Femur (tissue), 1 donor: ENCODE measurements at regions not wholly inside any gene's neighbourhood (a gene's known extent, or its start where the extent isn't known, plus 50 kb on each side); places are given as distances from the start of the nearest gene placed in this dataset.
A peak's percentile ranks its signal among the peaks of the same experiment; 100 is the strongest.

ENCODE experiments used
- DNase-seq: peaks from one replicate; pipeline ENCODE4 v3.0.0-alpha.2; 2017

DNA sequence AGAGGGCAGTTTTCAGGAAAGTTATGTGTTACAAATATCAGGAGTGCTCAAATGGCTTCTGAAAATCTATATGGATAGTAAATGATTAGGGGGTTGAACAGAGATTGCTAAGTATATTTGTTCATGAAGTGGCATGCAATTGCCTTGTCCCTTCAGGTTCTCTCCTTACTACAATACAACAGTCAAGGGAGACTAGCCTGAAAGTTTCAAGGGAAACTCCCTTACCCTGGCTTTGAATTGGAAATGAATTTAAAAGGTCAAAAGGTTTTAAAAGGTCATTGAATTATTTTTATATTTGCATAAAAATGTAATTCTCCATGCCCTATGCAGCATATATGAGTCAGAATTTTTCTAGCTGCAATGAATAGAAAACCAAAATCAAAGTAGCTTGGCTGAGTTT is 253.1 kb upstream of the SYT1 start:
- DNase-seq = no peak

DNA sequence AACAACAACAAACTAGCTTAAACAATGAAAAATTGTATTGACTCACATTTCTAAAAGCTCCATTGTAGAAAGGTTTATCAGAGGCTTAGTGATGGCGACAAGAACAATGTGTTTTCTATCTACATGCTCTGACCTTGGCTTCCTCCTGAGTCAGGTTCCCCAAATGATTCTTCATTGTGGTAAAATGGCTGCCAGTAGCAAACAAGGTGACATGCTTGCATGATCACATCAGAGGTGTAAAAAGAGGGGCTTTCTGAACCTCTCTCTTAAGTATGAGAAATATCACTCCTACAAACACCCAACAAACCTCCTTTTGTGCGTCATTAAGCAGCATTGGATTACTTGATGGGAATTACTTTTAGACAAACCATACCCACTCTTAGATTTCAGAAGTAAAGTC is 252.4 kb upstream of the SYT1 start:
- no peak for DNase-seq

DNA sequence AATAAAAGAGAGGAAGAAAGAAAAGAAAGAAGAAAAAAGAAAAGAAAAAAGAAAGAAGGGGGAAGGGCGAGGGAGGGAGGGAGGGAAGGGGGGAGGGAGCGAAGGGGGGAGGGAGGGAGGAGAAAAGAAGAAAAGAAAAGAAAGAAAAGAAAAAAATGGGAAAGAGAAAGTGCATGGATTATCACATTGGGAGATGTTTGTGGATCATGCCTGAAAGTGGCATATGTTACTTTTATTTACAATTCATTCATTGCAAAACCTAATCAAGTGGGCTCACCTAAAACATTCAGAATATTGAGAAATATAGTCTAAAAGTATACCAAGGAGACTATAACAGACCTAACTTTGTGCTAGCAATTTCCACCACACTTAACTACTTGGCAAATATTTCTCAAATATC is 246.9 kb upstream of the SYT1 start:
- DNase-seq = no peak

DNA sequence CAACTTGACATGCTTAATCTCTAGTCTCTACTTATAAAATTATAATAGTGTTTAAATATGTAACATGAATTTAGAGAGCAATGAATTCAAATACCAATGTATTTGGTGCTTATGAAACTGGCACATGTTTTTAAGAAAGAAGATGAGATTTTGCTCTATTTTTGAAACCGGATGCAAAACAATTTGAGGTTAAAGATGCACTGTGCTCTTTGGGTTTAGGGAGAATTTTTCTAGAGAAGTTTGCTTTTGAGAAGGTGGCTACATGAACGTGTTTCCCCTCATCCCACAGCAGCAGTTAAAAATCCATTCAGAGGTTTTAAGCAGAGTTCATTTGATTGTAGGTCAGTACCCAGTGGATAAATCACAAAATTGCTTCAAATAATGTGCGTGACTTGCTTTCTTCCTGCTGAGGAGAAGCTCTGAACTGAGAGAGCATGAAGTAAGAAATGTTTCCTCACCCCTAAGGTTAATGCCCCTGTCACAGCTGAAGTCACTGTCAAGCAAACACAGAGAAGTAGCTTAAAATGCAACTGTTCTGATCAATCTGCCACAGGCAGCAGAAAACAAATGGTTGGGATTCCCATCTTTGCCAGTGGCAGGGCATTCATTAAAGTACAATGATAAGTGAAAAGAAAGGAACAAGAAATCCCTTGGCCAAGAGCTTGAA is 241.9 kb upstream of the SYT1 start:
- DNase-seq = no peak

DNA sequence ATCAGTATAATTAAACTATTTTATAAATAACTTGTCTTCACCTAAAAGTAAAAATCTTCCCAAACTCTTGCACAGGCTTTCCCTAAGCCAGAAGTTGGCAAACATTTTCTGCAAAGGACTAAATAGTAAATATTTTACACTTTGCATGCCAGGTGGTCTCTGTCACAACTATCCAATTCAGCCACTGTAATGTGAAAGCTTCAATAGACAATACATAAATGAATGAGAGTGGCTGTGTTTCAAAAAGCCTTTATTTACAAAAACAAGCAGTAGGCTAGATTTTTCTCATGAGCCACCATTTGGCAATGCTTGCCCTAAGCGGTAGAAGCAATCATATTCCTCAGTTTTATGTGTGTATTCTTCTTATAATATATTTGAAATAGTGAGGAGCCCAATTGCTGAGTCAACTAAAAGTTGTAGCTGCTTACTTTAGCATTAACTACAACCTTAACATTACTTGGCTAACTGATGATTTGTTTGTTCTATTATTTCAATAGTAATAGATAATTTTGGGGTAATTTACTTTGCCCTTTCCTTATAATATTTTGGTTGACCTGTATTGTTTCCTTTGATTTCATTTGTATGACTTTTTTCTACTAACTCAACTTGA is 236.0 kb upstream of the SYT1 start:
- DNase-seq = no peak

DNA sequence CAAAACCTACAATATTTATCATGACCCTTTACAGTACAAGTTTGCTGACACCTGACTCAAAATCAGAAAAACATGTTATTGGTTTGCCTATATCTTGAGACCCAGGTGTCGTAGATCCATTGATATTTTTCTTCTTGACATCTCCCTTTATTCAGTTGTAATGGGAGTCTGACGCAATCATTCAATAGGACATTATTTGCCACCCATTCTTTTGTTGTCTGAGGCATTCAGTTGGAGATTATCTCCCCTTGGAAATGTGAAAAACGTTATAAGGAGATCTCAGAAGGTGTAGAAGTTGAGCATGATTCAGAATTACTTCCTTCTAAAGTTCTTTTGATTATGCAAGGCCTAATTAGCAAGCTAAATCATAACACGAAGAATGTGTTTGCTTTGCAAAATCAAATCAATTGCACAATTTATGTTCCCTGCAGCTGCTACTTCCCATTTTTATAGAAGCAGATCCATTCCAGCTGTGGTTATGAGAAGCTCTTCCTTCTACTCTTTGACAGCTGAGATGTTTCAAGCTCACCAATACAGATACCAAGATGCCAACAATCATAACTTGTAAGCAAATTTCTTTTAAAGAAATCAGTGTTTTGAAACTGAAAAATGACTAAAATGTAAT is 228.2 kb upstream of the SYT1 start:
- no peak for DNase-seq

DNA sequence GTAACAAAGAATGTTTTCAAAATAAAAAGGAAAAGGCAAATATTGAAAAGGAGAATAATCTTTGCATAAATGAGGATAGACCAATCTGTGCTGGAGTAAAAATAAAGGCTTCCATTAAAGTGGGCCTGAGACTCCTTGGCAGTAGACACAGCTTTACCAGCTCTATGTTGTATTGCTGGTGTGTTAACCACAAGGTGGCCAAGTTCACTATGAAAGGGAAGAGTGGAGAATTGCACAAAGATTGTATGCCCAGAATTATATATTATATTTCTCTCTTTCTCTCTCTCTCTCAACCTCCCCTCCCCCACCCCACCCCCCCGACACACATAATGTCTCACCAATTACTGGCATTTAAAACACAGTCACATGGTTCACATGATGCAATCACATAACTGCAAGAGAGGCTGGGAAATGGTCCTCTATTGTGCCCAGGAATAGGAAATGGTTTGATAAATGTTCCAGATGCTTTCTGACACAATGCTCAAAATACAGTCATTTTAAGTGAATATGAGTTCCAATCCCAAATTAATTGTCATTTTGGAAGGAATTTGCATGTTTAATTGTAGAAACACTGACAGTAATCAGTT is 222.6 kb upstream of the SYT1 start:
- no peak for DNase-seq

DNA sequence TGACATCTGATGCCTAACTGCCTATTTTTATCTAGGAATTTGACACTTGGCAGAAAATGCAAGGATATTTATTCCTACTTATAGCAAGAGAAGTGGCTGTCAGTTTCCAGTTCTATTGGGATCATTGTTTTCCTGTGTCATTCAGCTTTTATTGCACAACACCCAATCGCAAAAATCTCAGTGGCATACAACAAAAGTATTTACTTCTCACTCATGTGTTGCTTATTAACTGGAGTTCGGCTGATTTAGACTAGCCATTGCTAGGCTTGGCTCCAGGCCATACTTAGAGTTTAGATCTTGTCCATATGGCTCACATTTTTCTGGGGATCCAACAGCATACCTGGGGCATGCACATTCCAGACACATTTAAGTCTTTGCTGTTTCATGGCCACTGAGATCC is 218.6 kb upstream of the SYT1 start:
- DNase-seq = no peak

DNA sequence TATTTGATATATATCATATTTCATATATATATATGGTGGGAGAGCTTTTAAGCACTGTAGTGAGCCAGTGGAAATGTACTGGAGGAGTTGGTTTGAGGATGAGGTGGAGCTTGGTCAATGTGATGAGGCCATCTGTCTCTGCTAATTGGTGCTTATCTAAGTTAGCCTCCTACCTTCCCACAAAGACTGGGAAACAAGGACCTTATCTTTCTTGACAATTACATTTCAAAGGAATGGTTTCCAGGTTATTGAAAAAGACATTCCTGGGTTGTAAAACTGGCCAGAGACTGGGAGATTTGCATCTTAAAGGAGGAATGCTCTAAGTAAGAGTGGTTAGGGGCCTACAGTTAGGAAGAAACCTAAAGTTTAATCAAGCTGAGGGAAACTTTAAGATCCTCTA is 212.8 kb upstream of the SYT1 start:
- DNase-seq = no peak

DNA sequence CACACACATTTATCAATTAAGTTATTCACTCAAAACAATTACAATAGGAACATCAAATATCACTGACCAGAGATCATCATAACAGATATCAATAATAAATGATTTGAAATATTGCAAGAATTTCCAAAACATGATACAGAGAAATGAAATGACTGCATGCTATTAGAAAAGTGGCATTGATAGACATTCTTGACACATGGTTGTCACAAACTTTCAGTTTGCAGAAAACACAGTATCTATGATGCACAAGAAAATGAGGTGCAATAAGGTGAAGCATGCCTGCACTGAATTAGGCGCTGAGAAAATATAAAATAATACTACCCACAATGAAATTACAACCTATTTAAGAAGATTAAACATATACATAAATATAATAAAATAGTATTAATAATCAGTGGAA is 198.0 kb upstream of the SYT1 start:
- no peak for DNase-seq

DNA sequence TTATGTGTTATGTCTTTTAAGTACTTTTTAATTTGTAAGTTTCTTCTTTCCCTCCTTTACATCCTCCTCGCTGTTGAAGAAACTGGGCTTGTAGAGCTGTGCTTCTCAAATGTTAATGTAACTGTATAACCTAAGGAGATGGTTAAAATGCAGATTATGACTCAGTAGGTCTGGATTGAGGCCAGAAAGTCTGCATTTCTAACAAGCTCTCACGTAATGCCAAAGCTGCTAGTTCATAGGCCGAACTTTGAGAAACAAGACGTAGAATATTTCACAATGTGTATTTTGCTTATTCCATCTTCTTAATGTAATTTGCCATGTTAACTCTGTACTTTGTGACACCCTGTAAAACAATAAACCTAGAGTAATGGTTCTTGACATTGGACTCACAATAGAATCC is 193.3 kb upstream of the SYT1 start:
- DNase-seq = no peak

DNA sequence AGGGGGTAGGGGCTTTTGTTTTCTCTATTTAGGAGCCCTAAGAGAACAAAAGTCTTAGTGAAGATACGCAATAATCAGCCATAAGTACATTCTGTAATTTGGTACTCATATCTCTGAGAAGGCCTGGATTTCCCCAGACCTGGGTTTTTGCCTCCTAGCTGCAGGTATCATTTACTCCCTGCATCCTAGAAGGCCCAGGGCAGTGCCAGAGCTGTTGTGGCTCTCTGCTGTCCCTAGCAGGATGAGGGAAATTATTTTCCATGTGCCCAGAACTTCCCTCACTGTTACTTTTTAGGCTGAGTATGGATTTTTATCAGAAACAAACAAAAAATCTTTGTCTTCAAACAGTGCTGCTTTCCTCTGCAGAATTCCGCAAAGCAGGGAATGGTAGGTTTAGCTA is 192.5 kb upstream of the SYT1 start:
- DNase-seq = no peak

DNA sequence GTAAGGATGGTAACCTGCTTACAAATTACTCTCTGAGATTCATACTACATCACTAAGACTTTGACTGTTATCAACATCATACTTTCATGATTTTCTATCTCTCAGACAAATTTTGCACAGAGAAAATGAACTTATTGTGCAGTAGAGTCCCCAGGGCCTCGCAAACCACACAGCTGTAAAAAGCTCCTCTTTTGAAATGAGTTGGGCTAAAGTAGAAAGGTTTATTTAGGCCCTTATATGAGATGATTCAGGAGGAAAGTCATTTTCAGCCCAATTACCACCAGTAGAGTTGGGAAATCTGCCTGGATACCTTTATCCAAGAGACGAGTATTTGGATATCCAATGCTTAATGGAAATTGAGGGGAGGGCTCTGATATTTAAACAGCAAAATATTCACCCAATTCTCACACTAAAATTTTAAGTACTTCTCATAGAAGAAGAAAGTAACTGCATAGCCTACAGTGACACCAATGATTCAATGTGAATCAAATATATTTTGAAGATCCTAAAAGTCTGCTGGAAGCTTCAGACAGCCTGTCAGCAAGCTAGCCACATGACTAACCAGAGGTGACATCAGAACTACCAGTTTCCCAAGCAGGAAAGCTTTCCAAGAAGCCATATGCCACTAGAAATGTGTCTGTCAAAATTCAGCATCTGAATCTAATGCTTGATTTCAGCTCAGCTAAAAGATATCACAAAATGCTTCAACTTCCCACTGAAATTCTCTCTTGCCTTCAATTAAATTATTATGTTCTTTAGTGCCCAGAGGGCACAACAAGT is 190.1 kb upstream of the SYT1 start:
- no peak for DNase-seq

DNA sequence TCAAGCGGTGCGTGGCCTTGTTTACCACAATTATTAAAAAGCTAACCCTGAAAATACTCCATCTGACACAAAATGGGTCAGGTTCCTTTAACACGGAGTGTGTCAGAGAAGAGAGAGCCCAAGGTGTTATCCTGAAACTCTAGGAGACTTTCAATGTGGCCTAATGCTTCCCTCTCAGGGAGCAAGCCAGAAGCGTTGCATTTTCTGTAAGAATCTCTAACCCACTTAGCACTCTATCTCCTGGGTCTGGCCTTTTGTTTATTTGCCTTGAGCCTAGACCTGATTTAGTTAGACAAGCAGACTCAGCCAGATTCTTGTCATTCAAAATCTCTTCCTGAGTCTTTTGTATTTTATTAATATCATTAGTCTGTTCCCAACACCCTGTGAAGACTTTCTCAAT is 184.0 kb upstream of the SYT1 start:
- no peak for DNase-seq

DNA sequence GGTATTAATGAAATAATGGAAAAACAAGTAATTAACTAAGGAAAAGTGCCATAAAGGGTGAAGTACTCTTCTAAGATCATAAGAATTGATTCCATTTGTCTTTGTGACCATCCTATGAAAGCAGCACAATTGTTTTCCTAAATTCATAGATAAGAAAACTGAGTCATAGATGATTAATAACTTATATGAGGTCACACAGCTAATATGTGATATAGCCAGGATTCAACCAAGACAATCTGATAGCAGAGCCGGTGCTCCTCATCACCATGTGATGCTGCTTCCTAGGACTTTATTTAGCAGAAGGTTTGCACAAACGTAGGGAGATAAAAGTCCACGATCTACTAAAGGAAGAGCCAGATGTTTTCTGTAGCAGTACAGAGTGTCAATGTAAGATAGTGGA is 181.5 kb upstream of the SYT1 start:
- no peak for DNase-seq

DNA sequence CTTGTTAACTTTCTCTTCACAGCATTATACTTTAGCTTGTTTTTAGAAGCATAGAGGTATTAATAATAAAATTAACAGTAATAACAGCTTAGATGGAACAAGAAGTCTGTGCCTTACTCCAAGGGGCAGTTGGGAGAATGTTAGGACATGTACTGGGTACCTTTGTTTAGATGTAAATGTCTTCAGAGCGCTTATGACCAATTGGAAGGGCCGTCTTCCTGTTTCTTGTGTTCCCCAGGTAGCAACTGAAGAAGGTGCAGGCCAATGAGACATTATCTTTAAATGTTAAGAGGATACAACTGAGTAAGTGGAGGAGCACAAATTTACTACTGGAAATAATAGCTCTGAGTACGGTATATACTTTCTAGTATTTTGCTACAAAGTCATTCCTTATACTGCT is 180.9 kb upstream of the SYT1 start:
- no peak for DNase-seq

DNA sequence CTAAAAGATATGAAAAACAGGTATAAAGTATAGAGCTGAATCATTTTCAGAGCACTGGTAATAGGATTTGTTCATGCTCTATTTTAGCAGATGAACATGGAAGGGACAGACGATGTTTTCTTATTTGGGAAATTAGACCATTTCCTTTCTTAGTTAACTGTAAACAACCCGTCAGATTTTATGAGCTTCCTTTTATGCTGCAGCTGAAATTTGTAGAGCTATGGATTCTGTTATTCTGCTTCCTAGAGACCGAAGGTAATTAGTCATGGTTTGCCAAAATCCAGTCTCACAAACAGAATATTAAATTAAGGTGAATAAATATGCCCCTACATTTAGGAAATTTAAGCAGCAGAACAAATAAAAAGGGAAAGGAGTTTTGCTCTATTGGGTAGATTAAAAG is 180.2 kb upstream of the SYT1 start:
- no peak for DNase-seq

DNA sequence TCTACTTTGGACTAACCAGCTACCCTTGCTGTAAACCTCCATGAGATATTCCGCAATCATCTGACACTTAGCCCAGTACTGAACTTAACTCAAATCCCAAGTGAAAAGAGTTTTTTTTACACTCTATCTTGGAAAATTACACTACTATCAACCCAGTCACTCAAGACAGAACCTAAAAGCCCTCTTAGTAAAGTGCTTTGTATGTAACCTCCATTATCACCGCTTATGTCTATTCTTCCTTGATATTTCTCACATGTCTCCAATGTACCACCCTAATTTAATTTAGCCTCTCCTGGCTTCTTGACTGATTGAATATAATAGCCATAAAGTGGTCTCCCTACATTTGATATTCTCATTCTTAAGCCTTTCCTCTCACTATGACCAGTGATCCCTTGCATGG is 168.8 kb upstream of the SYT1 start:
- DNase-seq = no peak

DNA sequence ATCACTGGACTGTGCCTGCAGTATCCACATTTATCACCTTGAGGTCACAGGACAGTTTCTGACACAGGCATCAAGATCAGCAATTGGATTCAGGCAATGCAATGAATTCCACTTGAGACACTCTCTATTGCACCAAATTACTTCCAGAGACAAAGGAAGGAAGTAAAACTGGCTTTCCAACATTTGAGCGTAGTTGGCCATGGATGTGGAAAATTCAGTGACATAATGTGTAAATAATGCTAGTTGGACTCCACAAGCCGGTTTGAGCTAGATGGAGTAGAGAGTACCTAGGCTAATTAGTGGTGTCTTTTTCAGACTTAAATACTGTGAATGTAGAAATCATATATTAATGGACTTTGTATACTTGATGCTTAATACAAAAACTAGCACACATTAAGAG is 168.3 kb upstream of the SYT1 start:
- peak; percentile 18 for DNase-seq

DNA sequence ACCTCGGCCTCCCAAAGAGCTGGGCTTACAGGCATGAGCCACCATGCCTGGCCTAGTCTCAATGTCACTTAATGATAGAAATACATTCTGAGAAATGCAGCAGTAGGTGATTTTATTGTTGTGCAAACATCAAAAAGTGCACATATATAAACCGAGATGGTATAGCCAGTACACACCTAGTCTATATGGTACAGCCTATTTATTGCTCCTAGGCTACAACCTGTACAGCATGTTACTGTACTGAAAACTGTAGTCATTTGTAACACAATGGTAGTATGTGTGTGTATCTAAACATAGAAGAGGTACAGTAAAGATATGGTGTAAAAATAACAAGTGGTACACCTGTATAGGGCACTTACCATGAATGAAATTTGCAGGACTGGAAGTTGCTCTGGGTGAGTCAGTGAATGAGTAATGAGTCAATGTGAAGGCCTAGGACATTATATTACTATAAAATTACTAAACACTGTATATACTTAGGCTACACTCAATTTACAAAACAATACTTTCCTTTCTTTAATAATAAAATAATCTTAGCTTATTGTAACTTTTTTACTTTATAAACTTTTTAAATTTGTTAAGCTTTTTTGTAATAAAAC is 166.7 kb upstream of the SYT1 start:
- no peak for DNase-seq

DNA sequence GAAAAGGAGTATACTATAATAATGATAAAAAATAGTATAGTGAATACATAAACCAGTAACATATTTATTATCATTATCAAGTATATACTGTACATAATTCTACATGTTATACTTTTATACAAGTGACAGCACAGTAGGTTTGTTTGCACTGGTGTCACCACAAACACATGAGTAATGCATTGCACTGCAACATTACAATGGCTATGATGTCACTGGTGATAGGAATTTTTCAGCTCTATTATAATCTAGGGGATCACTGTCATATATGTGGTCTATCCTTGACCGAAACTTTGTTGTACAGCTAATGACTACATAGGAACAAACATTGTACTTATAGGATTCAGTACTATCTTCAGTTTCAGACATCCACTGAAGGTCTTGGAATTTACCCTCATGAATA is 165.8 kb upstream of the SYT1 start:
- DNase-seq = no peak

DNA sequence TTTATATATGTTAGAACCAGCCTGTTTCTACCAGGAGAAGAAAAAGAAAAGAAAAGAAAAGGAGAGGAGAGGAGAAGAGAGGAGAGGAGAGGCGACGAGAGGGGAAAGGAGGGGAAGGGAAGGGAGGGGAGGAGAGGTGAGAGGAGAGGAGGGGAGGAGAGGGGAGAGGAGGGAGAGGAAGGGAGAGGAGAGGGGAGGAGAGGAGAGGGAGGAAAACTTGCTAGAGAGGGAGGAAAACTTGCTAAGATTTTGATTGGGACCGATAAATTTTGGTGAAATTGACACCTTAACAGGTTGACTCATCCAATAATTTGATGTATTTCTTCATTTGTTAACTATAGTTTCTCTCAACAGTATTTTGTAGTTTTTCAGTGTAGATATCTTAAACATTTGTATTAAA is 164.0 kb upstream of the SYT1 start:
- no peak for DNase-seq

DNA sequence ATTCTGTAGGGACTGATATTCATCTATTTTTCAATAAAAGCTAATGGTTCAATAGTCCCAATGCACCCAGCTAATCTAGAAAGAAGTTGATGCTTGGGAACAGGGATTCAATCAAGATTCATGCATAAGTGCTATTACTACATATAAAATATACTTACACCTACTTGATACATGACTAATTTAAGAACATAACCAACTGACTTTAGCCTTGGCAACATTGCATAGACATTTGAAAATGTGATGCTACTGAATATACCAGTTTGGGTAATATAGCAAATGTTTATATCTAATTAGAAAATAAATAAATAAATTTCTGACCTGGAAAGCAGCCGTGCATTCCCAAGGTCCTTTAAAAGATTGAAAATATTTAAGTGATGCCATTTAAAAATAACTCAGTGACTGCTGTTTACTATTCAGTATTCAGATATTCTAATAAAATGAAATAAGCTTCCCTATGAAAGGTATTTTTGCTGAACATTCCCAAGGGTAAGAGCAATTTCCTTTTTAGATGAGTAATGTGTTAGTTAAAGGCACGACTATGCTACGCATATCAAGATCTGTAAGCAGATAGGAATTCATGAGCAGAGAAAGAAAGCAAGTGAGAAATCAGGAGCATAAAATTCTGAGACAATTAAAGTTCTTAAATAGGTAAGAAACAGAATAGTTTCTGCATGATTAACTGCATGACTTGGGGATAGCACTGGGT is 160.6 kb upstream of the SYT1 start:
- DNase-seq = no peak
